Effector CD8-positive, alpha-beta T cell (primary cell): ENCODE measurements at regions not wholly inside any gene's neighbourhood (a gene's known extent, or its start where the extent isn't known, plus 50 kb on each side); places are given as distances from the start of the nearest gene placed in this dataset.

Source experiments
- DNase-seq: peaks from one replicate; lab custom pipeline; 2025; lab: John Stamatoyannopoulos, UW

GRCh38 chr18:77572537-77572936, 322.9 kb downstream of the GALR1 start:
- DNase-seq = no peak

- DNase-seq = no peak
Measured at GRCh38 chr18:77573571-77573970, 323.9 kb downstream of the GALR1 start.

- DNase-seq = no peak
Measured at GRCh38 chr18:77590943-77591515, 341.4 kb downstream of the GALR1 start.

GRCh38 chr18:77597726-77598125, 348.1 kb downstream of the GALR1 start:
- DNase-seq = no peak

GRCh38 chr18:77600674-77601073, 351.0 kb downstream of the GALR1 start:
- no peak for DNase-seq

GRCh38 chr18:77601567-77601966, 351.9 kb downstream of the GALR1 start:
- DNase-seq = no peak

- DNase-seq = no peak
Measured at GRCh38 chr18:77607087-77607486, 357.4 kb downstream of the GALR1 start.

- no peak for DNase-seq
Measured at GRCh38 chr18:77608807-77609206, 359.2 kb downstream of the GALR1 start.

GRCh38 chr18:77617694-77618093, 368.0 kb downstream of the GALR1 start:
- no peak for DNase-seq

GRCh38 chr18:77619525-77619924, 369.9 kb downstream of the GALR1 start:
- no peak for DNase-seq

GRCh38 chr18:77622009-77622692, 372.5 kb downstream of the GALR1 start:
- no peak for DNase-seq

- no peak for DNase-seq
Measured at GRCh38 chr18:77632758-77633157, 383.1 kb downstream of the GALR1 start.

- DNase-seq = no peak
Measured at GRCh38 chr18:77634494-77634893, 384.8 kb downstream of the GALR1 start.

- no peak for DNase-seq
Measured at GRCh38 chr18:77635451-77635850, 385.8 kb downstream of the GALR1 start.

GRCh38 chr18:77635858-77636257, 386.2 kb downstream of the GALR1 start:
- DNase-seq = no peak

- no peak for DNase-seq
Measured at GRCh38 chr18:77645170-77645872, 395.7 kb downstream of the GALR1 start.

- DNase-seq = no peak
Measured at GRCh38 chr18:77647472-77647871, 397.8 kb downstream of the GALR1 start.

GRCh38 chr18:77648411-77648810, 398.8 kb downstream of the GALR1 start:
- no peak for DNase-seq

GRCh38 chr18:77650799-77651385, 401.2 kb downstream of the GALR1 start:
- DNase-seq = peak; percentile 14

GRCh38 chr18:77651441-77651840, 401.8 kb downstream of the GALR1 start:
- DNase-seq = no peak

- no peak for DNase-seq
Measured at GRCh38 chr18:77653792-77654191, 404.1 kb downstream of the GALR1 start.

- no peak for DNase-seq
Measured at GRCh38 chr18:77654302-77654701, 404.7 kb downstream of the GALR1 start.
